HG02852 (cell line): ENCODE measurements at regions not wholly inside any gene's neighbourhood (a gene's known extent, or its start where the extent isn't known, plus 50 kb on each side); places are given as distances from the start of the nearest gene placed in this dataset.

Source experiments
- ATAC-seq: cut with Tn5 transposase; IDR thresholded peaks from one replicate; pipeline ENCODE4 v1.9.1; 2021; ENCODE audit warnings: mild to moderate bottlenecking, moderate library complexity; ENCODE audit not compliant: unreplicated experiment

DNA sequence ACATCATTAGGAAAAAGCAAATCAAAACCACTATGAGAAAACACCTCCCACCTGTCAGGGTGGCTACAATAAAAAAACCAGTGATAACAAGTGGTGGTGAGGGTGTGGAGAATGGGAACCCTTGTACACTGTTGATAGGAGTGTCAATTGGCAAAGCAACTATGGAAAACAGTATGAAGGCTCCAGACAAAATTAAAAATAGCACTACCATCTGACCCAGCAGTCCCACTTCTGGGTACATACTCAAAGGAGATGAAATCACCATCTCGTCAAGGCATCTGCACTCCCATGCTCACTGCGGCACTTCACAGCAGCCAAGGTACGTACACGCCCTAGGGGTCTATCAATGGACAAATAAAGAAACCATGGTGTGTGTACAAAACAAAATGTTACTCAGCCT is 715.1 kb downstream of the UQCRFS1 start:
- ATAC-seq: no peak

DNA sequence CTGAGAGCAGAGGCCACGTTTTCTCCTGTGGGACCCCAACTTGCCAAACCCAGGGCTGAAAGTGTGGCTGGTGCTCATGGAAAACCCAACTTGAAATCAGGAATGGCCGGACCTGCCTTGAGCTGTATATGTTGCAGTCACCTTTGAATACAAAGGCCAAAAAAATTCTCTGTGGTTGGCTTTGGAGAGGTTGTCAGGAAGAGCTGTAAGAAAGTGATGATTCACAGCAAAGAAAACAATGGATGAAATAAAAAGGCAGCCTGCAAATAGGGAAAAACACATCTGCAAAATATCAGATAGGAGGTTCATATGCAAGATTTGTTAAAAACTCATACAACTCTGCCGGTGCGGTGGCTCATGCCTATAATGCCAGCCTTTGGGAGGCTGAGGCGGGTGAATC is 715.8 kb downstream of the UQCRFS1 start:
- no peak for ATAC-seq

DNA sequence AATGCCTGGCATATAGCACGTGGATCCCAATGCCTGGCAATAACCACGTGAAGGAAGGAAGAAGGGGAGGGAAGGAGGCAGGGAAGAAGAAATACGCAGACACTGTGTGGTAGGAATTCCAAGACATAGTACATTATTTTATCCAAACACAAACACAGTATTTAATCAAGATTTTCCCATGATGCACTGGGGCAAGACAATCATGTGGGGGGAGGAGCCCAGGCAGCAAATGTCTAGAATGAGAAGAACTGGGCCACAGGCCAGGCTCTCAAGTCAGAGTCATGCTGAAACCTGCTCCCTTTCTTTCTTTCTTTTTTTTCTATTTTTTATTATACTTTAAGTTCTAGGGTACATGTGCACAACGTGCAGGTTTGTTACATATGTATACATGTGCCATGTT is 717.9 kb downstream of the UQCRFS1 start:
- ATAC-seq: no peak

DNA sequence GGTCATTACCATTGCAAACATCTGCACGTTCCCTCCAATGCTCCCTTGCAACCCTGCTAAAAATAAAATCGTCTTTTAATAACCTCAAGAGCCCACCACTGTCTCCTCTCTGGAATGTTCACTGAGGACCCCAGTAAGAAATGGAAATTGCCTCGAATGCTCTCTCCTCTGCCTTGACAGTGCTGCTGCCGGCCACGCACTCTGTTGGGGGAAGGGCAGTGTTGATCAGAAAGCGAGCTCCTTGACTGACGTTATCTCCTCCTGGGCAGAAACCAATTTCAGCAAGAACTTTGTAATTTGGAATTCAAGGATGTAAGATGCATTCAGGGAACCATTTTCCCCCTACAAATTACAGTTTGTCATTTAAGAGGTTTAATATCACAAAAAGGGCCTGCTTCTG is 718.5 kb downstream of the UQCRFS1 start:
- ATAC-seq: no peak

DNA sequence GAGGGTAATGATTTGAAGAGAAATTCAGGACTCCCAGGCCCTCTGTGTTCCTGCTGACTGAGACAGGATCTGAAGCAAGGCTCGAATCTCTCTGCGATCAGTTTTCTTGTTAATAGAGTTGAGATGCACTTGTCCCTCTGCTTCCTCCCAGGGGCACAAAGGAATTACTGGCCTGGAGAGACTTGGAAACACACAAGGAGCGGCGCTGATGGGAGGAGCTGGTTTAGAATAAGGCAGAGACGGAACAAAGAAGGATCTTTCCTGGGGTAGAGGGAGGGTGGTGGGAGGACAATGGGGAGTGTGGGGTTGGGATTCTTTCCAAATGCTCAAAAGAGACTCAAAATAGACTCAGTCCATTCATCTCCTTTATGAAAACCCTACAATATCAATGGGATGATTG is 719.1 kb downstream of the UQCRFS1 start:
- no peak for ATAC-seq

DNA sequence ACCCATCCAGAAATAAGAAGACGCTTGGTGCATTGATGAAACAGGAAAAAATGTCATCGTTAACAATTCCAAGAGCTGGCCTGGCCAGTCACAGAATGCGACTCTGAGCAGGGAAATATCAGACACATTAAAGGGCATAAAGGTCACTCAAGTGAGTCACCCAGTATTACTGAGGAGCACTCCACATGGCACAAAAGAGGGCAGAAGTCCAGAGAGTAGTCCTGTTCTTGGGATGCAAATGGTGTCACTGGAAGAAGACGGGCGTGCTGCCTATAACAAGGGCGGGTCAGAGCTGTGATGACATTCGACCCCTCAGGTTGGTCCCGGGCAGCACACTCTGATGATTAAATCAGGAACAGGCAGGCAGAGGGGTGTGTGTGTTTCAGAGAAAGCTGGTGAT is 720.3 kb downstream of the UQCRFS1 start:
- no peak for ATAC-seq

DNA sequence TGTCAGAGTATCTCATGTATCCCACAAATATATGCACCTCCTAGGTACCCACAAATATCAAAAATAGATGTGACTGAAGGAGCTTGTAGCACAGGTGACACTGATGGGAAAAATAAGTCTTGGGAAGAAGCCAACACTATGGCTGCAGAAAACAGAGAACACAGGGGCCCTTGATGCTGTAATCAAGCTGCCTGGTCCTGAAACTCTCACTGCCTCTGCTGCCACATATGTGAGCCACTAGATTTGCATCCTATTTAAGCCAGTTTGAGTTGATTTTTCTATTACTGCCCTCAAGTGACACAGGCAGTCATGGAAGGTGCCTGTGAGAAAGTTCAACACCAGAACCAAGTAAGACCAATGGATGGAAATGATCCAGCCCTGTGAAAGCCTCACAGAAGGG is 720.8 kb downstream of the UQCRFS1 start:
- no peak for ATAC-seq

DNA sequence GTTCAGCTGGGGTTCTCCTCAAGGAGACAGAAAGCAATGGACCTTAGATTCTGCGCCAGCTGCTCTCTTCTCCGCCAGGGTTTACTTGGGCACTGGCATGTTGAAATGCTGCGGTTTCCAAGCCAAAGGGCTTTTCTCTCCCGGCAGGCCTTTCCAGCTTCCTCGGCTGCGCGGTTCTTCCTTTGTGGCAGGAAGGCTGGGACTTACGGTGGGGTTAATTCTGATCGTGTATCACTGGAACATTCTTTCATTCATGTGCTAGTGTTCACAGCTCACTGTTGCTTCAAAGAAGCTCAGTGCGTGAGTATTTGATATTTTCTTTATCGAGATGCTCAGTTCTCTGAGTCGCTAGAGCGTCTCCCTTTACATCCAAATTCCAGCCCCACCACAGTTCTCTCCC is 723.2 kb downstream of the UQCRFS1 start:
- ATAC-seq: no peak

DNA sequence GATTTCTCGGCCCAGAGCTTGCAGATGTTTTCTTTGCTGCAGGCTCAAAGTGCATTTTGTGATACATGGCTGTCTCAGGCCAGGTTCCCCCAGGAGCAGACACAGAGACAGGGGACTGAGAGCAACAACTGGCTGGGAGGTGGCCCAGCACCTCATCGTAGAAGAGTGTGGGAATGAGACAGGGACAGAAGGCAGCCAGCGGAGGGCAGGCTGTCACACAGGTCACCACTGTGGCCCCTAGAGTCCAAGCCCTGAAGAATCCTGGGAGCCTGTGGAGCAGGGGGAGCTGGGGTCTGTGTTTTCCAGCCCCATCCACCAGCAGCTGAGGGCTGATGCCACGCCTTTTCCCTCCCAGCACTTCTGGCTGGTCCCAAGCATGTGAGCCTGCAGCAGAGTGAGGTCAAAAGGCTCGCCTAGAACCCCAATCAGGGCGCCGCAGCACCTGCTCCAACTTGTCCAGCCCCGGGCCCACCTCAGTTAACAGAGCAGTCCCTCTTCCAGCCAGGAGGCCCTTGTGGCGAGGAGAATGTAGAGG is 723.8 kb downstream of the UQCRFS1 start:
- no peak for ATAC-seq

DNA sequence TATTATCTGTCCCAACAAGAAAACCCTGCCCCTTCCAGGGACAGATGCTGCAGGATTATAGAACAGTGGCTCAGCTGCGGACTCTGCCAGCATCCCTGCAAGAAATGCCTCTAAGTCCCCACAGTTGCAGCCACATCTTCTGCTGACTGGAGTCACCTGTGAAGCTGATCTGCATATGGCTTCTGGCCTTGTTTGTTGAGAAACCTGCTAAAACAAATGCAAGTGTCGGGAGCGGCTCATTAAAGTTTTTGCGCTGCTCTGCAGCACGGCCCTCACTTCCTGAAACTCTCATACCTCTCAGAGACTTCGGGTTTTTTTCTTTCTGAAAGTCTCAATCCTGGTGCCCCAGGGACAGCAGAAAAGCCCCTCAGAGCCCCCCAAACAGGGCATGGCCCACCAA is 725.0 kb downstream of the UQCRFS1 start:
- no peak for ATAC-seq

DNA sequence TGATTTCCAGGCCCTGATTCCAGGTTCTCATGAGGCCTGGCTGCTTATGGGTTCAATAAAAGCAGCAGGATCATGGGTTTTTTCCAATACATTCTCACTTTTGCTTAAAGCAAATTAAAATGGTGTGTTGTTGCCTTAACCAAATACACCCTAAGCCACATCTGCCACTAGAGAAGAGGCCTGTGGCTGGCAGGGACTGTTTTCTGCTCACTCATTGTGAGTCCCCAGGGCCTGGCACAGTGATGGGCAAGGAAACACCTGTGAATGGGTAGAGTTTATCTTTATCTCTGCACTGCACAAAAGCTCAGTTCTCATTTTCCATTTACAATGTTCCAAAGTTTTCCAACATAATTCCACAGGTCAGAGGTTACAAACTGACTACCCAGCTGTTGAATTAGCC is 726.0 kb downstream of the UQCRFS1 start:
- no peak for ATAC-seq

DNA sequence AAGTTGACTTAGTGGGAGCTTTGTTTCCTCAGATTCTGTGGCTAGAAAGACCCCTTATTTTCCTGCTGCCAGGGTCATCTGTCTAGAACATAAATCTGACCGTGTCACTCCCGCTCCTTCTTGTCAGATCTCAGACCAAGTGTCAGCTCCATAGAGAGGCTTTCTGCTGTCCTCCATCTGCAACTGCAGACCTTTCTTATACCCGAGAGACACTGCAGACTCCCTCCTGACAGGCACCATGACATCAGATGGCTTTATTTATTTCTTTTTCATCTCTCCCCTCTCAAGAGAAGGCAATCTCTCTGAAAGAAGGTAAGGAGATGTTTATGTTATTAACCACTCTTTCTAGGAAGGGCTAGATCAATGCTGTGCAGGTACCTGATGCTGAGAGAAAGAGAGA is 726.5 kb downstream of the UQCRFS1 start:
- no peak for ATAC-seq

DNA sequence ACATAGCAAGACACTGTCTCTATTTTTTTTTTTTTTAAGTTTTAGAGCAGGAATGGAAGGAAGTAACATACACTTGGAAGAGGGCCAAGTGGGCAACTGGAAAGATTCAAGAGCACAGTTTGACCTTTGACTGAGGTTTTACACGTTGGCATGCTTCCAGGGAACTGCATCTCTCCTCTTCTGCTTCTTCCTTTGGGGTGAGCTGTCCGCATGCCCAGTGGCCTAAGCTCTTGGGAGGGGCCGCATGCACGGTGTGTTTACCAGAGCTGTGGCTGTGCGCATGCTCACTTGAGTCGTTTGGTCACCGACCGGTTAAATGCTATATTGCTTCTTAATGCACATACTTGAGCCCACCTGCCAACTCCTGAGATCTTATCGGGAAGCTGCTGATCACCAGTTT is 727.7 kb downstream of the UQCRFS1 start:
- ATAC-seq: no peak

DNA sequence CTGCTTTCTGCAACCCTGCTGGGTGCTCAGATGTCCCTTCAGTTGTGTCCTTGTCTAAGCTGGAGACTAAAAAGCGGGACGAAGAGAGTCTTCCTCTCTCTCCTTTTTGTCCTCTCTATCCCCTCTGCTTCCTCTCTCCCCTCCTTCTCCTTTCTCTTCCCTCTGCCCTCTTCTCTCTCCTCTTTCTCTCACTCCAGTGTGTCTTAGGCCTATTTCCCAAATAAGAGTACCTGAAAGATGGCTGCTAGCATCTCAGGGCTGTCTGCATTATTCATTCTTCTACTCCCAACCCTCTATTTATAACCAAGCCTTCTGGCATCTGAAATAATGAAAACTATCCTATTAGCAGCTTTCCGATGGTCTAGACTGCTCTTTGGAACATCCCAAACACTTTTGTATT is 729.8 kb downstream of the UQCRFS1 start:
- ATAC-seq: no peak

DNA sequence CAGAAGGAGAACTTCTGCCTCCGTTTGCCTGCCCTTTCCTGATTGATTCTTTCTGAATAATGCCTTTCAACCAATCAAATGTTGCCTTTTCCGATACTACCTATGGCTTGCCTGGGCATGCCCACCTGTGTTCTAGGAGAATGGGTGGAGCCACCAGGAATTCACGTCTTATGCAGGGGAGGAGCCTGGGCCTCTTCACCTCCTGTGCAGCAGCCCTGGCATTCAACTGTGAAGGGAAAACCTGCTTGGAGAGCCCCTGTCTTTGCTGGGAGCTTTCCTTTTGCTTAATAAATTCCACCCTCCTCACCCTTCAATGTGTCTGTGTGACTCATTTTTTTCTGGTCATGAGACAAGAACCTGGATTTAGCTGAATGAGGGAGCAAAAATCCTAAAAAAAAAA is 730.7 kb downstream of the UQCRFS1 start:
- no peak for ATAC-seq

DNA sequence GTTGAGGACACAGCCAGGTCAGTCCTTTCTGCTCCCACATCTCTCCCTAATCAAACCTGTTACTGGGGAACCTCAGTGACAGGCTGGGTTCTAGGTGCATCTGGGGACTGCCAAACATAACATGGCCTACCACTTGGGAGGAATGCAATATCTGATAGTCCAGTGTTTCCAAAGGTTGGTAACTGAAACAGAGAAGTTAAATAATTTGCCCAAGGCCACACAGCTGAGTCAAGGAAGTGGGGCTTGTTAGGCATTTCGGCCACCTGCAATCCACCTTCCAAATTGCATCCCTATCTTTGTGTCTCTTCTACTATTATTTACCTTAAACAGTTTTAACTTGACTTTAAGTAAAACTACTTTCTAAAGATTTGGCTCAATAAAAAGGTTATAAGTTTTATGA is 731.3 kb downstream of the UQCRFS1 start:
- ATAC-seq: no peak

DNA sequence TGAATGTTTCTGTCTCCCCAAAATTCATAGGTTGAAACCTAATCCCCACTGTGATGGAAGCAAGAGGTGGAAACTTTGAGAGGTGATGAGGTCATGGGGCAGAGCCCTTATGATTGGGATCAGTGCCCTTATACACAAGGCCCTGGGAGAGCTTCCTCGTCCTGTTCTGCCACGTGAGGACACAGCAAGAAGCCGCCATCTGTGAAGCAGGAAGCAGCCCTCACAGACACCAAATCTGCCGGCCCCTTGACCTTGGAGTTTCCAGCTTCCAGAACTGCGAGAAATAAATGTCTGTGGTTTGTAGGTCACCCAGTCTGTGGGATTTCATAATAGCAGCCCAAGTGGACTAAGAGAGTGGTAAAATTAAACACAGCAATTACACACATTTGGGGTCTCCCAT is 737.4 kb downstream of the UQCRFS1 start:
- ATAC-seq: no peak

DNA sequence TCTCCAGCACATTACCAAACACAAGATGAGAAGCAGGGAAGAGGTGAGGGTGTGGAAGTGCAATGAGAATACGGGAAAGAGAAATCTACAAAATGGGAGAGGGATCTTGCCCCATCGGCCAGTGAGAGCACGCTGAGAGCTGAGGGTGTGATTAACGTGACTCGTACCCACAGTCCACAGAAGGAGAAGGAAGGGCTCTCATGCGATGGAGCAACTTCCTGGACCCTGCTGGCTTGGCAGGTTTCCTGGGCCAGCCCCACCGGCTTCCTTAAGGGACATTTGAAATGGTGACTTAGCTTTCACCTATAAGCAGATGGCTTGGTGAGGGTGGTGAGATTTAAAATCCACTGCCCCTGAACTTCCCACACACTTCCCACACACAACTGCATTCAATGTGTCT is 740.1 kb downstream of the UQCRFS1 start:
- ATAC-seq: no peak

DNA sequence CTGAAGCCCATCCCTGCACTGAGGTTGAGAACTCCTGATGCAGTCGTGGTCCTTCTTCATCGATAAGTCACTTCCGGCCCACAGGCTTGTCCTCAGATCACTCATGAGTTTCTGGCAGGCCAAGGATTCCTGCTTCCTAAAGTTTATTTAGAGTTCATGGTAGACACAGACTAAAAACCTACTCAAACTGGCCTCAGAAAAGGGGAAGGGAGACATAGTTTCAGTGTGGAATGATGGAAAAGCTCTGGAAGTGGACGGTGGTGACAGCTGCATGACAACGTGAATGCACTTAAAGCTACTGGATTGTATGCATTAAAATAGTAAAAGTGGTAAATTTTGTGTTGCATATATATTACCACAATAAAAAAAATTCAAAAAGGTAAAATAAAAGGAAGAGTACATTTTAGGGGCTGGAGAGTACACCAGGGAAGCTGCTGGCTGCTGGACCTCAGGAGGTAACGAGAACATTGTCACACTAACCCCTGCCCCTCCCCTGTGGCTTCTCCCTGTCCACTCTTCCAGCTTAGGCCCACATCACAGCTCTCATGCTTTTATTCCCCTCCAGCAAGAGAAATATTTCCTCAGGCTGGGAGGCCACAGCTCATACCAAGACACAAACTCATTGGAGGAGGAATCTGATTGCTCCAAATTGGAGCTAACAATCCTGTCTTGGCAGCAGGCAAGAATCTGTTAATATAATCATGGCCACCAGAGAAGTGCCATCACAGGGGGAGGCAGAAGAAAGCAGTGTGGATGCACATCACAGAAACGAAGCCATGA is 741.0 kb downstream of the UQCRFS1 start:
- ATAC-seq: no peak

DNA sequence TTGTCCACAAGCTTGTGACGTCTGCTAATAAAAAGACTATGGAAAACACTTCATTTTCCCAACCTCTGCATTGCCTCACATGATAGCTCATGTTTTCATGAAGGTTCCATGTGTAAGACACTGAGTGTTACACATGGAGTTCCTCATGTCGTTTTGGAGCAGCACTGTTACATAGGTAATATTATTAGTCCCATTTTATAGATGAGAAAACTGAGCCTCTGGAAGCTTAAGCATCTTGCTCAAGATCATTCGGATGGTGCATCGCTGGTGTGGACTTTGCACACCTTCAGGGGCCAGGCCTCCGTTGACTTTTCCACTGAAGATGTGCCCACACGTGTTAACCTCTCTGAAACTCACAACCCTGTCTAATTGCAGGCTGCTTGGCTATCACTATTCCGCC is 743.4 kb downstream of the UQCRFS1 start:
- ATAC-seq: no peak

DNA sequence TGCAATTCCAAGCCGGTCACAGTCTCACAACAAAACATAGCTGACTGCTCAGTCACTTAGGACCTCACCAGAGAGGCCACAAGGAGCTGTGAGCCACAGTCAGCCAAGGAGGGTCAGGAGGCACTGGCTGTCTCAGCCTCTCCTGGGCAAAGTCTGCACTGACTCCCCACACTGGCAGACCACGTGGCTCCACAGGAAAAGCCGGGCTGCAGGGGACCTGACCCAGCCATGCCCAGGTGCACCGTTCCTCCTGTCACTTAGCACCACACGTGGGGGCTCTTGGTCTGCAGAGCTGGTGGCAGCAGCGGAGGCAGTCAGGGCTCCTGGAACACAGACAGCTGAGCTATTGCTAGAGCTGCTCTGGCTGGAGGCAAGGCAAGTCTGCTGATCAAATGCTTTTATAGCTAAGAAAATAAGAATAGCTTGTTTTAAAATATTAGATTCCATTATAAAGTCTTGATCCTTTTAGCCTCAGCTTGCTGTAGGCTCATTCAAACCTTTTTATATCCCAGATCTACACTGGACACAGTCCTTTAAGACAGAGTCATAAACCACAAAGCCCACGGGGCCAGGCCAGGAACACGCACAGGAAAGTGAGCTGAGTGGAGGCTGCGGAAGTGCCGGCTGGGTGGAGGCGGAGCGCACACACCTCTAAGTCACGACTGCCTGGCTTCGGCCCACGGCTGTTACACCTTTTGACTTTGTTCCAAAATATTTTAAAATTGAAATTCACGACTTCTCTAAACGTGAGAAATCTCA is 744.1 kb downstream of the UQCRFS1 start:
- ATAC-seq: no peak
